ENCODE measurements at regions not wholly inside any gene's neighbourhood (a gene's known extent, or its start where the extent isn't known, plus 50 kb on each side); places are given as distances from the start of the nearest gene placed in this dataset.

DNA sequence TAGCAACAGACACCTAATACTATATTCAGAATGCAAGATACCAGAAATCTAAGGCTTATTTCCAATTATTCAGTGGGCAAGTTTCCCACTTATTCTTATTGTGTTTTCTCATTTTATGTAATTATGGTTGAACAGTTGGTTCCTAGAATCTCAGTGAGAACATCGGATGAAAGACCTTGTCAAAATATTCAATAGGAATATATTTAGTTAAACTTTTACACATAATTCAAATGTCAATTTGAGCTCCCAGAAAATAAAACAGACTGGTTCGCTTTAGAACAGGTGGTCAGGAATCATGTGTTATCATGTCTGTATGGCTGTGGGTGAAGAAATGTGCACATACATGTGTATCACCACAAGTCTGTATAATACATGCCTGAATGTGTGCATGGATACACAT, 447.8 kb downstream of the MED10 start:
- no peak for DNase-seq

DNA sequence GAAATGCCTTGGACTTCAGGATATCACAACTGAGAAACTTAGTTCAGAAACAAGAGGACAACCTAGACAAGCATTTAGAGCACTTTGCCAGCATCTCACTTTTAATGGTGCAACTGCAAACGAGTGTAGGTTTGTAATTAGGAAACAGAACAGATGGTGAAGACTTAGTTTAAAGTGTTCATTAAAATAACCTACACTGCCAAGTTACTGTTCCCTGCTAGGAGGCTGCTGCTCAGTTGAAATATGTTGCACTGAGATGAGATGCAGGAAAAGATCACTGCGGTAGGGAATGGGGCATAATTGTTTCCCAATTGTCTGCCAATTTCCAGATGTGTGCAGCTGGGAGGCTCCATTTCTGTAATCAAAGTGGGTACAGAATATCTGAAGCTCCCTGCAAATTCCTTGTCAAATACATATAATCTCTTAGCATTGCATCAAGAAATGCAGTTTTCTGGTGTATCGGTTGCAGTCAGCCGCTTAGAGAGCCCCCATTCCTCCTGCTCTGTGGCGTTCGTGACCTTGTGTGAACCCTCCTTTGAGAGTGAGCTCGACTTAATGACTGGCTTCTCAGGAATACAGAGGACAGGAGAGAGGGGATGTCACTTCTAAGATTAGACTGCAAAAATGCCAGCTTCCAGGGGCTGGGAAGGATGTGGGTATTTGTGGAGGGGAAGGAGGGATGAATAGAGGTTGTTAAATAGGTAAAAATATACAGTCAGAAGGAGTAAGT, 448.9 kb downstream of the MED10 start:
- DNase-seq = peak; percentile 20

DNA sequence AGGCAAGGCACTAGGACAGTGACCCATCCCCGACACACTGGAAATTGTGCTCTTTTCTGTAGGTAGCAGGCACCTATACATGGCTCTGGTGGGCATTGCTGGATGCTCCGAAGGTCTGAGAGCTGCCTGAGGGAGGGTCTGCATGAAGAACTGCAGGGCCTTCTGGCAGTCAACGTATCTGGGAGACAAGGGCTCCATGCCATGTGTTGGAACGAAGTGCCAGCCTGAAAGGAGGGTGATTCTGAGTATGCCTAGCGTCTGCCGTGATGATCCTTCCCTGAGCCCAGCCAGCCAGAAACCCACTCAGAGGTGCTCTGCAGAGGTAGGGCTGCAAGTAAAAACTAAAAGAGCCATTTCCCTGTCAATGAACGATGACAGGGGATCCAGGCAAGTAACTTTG, 453.2 kb downstream of the MED10 start:
- DNase-seq = no peak

DNA sequence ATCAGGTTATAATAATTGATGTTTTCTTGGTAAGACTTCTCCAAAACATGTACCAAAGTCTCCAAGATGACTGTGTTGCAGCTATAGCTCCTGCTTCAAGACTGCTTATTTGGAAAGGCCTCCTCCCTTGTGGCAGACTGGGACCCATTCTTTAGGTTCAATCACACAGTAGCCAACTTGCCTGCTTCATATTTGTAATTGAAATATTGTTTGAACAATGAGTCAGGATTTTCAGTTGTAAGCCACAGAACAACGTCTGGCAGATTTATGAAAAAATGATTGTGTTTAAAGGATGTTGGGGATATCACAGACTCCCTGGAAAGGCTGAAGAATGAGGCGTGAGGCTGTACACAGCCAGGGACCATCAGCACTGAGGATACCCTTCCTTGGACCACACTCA, 458.9 kb downstream of the MED10 start:
- DNase-seq = no peak

DNA sequence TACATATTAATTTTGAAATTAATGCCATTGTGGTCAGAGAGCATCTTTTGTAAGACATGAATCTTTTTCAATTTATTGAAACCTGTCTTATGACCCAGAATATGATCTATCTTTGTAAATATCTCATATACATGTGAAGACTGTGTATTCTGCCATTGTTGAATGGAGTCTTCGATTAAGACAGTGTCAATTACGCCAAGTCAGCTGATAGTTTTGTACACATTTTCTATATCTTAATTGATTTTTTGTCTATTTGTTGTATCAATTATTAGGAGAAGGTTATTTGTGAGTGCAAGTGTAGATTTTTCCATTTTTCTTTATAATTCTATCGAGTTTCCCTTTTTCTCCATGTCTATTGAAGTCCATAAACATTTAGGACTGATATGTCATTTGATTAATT, 471.6 kb downstream of the MED10 start:
- no peak for DNase-seq

DNA sequence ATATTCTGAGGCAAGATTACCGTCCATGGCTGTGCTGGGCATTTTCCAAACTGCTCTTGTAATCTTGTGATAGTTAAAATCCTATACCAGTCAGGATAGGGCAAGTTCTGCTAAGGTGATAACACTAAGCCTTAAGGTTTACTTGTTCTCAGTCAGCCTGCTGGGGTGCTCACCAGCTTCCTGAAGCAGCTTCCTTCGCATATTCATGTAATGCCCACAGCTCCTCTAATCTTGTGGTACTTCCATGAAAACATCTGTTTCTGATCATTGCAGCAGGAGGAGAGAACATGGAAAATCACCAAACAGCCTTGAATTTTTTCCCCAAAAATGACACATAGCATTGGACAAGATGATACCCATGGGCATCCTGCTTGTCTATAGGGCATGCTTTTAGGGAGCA, 473.2 kb downstream of the MED10 start:
- no peak for DNase-seq

DNA sequence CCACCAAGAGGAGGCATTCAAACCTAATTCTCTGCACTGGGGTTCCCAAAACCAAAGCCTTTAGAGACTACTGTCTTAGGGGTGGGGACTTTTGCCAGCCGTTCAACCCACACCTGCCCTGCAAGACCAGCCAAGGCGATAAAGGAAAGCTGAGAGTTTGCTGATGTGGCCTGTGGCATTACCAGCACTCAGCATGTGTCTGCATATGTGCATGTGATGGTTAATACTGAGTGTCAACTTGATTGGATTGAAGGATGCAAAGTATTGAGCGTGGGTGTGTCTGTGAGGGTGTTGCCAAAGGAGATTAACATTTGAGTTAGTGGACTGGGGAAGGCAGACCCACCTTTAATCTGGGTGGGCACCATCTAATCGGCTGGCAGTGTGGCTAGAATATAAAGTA, 474.2 kb downstream of the MED10 start:
- no peak for DNase-seq

DNA sequence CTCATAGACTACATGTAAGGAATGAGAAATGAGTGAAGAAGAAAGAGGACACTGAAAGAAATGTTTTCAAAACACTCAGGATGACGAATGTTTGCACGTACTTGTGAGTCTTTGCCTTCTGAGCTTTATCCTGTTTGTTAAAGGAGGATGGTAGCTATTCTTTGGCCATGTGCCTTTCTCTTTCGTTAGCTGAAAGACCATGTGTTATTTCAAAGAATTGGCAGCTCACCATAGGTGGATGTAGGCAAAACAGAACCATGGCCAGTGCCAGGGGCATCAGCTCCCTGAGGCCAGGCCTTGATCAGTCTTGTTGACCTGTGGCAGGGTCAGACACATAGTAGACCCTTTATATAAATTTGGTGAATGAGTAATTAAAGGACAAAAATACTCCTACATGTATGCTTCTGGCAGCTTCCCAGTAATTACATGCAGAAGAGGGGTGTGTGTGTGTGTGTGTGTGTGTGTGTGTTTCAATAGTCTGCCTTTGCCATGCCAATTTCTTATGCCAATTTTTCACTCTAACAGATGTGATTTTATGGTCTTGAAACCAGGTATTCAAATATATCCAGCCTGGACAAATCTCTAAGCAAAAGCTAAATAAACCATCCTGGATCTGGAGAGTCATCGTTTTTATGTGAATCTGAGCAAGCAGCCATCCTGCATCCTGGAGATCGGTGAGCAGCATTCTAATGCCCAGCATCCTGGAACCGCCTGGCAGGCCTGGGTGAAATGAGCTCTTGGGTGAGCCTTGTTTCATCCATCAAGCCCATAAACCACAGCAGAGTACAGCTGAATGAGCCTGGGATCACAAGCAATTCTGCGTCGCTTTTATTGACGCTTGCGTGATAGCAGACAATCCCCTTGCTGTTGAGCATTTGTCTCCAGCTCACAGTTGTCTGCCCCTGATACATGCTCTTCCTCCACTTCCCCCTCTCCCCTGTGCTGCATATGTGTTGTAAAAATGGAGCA, 475.4 kb downstream of the MED10 start:
- no peak for DNase-seq

DNA sequence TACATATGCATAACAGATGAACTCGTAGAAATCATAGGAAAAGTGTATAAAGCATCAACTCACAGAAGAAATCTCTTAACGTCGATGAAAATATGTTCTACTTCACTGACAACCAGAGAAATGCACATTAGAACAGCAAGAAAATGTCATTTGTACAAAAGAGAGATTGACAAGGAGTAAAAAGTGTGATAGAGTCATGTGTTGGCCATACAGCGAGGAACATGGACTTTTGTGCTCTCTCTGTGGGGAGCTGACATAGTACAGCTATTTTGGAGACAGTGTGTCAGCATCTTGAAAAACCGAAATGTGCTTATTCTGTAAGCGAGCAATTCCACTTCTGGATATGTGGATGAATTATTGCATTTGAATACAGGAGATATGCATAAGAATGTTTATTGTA, 477.9 kb downstream of the ICE1 start:
- no peak for DNase-seq

DNA sequence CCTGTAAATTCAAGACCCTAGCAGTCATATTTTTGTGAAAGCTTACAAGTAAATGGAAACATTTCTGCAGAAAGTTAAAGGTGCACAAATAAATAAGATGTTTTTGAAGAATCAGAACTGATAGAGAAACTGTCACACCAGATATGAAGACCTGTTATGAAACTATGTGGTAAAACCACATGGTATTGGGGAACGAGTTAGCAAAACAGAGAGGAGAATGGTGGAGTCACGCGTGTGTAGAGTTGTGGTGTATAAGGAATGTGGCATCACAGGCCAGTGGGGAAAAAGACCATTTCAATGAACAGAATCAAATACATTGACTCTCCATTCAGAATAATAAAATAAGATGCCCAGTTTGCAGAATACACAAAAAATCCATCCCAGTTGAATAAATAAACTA, 477.2 kb downstream of the ICE1 start:
- DNase-seq = no peak

DNA sequence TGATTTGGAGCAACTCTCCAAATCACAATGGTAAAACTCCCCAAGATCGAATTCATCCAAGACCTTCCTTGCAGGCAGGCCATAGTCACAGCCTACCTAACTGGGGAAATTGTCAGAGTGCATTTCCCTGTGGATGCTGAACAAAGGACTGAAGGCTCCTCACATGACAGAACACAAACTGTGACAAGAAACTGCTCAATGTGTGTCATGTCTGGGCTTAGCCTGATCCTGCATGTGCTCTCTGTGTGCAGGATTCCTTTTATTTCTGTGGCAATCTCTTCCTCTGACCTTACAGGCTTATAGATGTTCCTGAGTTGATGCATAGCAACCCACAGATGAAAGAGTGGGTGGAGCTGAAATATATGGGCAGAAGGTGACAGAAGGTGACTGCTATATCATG, 465.8 kb downstream of the ICE1 start:
- no peak for DNase-seq

DNA sequence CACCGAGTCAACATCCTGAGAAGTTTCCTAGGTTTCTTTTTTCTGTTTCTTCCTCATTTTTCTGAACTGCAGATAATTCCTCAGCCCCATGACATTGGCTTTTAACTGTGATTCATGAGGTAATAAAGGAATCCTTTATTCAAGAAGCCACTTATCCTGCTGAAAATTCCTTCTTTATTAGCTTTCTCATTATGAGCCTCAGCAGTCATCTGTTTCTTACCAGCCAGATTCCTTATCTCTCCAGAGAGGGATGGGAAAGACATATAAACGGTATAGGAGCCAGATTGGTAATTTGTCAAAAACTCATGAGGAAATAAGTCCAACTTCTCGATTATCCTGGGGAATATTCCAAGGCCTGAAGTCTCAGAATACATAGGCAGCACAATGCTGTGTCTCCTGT, 465.4 kb downstream of the ICE1 start:
- DNase-seq = no peak

DNA sequence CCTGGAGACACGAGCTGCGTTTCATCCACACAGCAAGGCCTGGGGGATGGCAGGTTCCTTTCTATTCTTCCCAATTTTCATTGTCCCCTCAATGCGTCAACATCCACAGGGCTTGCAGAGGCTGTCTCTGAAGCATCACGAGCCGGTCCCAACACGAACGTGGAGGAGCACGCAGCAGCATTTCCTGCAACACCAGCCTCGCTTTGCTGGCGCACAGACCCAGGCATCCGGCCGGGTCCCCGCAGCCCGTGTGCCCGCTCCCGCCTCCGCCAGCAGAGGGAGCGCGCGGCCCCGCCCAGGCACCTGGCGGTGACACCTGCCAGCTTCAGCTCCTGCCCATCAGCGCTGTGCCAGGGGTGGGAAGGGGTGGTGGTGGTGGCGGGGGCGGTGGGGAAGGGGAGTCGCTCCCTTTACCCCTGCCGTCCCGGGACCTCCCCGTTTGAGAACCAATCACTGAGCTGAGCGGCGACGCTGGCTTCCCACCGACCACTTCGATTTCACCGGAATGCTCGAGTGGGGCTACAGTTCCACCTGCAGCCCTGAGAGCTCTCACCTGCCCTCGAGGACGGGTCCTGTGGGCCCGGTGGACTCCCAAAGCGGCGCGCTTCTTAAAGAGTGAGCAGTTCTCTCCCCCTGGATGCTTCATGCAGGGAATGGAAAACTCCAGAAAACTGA, 464.5 kb downstream of the ICE1 start:
- DNase-seq = no peak

DNA sequence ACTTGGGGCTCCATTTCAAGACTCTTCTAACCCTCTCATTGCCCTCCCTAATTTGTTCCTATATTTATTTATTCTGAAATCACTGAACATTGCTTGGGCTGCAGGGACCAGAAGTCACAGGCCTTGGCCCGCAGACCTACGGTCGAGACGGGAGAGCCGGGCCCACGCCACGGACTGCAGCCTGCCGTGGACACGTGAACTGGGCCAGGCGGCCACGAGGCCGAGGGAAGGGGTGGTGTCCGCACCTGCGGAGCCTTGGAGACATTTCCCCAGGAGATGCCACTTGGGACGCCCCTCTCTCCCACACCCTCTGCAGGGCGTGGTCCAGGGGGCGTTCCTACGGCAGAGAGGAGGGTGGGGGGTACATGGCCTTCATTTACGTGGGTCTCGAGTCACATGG, 463.9 kb downstream of the ICE1 start:
- DNase-seq = no peak

DNA sequence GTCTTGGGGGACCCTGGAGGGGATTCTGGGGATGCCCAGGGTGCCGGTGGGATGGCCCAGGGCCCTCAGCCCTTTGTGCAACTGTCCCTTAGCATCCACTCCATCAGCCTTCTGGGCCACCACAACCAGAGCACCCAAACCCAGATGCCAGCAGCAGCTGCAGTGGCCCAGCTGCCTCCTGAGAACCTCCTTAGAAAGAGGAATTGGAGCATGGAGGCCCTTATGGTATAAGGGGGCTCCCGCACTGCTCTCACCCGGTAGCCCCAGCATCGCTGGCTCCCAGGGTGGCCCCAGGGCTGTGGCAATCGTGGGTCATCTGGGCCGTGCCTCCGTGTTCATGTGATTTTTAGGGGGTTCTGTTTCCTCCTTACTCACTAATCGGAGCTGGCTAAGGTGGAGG, 463.3 kb downstream of the ICE1 start:
- DNase-seq = no peak

DNA sequence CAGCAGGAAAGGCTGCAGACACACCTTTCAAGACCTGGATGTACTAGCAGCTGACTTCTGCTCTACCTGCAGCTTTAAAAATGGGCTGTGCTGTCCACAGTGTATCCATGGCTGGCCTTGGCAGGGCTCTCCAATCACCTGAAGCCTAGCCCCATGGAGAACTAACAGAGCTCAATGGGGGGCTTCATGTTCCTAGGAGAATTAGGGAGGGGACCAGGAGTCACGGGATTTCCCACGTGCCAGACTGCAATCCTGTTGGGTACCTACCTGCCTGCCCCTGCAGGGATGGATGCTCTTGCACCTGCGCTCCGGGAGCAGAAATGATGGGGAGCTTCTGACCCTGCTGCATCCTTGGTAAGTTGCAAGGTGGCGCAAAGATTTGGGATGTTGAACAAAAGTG, 462.1 kb downstream of the ICE1 start:
- no peak for DNase-seq

DNA sequence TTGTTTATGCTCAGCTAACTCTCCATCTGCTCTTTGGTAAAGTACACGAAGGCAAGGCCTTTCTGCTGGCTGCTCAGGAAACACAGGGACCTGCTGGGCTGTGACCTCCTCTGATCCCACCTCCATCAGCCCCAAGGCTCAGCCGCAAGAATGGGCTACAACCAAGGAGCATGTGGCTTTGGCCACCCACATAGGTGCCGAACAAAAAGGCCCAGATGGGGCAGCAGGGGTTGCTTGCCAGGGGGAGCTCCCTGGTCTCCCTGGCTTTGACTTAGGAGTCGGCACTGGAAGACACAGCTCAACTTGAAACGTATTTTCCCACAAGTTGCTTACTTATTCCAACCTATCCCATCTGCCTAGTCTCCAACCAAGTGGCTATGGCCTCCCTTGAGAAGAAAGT, 461.1 kb downstream of the ICE1 start:
- no peak for DNase-seq

DNA sequence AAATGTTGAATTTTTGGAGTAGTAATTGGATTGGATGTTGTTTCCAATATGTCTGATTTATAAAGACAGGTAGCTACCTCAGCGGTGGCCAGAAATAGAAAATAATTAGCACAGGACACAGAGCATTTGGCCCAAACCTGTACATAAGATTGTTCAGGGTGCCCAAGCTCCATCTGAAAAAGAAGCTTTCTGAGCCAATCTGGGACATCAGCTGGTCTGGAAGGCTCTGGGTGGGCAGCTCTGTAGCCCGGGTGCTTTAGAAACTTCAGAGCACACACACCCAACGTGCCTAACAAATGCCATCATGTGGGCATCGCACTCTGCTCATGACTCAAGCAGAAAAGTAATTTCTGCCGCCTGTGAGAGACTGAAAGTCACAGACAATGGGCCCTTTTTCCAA, 460.7 kb downstream of the ICE1 start:
- no peak for DNase-seq

DNA sequence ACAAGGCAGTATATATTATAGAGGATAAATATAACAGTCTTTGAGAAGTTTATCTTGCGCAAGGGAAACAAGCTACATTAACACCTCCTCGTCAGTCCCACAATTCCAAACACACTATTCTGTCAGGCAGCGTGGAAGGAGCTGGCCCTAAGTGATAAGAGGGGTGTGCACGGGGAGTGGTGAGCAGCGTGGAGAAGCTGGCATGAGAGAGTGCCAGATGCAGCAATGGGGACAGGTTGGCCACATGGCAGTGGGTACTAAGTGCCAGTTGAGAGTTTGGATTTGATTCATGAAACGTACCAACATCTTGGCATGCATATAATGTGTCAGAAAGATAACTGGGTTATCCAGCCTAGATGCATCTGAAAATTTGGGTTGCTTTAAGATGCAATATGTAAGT, 460.2 kb downstream of the ICE1 start:
- no peak for DNase-seq

DNA sequence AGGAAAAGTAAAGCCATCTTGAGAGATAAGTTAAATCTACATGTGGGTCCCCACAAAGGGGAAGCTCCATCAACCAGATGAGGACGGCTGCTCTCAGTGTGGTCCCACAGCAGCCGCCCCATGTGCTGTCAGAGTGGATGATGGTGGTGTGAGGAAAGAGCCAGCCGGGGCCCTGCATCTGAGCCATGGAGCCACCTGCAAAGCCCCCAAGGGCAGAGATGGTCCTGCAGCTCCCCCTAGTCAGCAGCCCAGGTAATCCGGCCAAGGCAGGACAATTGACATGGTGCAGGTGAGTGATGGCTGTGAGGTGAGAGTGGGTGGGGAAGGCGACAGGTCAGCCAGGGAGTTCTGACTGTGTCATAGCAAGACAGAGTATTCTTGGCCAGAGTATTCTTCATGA, 458.8 kb downstream of the ICE1 start:
- DNase-seq = no peak

DNA sequence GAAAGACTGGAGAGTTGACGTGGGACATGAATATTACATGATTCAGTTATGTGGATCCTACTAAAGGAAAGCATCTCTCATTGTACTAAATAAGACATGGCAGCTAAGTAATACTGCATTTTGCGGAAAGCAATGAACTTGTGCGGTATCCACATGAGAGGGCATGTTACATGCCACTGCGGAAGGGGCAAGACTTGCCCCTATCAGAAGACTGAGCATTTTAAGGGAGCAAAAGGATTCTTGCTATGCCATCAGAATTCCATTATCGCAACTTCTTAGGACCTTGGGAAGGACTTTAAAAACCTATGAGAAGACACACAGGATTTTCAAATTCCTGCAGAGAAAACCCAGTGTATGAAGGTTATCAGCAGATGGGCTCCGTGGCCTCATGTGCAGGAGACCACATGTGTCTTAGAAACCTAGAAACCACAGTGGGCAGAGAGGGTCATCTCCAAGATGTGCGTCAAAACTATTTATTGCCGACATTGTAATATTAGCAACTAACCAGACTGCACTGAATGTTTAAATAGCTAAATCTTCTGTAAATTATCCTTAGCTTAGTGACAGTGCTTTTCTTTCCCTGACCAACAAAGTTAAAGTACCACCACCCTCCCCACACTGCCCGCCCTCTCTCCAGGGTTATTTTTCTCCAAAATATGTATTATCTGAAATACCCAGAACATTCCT, 457.7 kb downstream of the ICE1 start:
- DNase-seq = no peak

DNA sequence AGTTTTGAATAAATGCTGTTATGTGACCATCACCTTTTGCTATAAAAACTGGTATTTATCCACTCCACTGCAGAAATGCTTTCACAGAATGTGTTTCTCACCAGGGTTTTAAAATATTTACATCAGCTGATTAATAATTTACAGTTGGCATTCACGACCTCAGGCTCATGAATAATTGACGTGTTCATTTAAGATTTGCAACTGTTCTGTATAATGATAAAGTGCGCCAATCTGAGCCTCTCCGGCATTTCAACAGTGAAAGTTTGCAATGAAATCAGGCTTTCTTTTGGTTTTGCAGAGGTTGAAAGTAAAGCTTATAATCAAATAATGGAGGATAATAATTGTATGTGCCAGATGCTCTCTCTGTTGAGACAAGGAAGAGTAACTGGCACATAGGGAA, 434.9 kb downstream of the ICE1 start:
- peak; percentile 80 for DNase-seq

DNA sequence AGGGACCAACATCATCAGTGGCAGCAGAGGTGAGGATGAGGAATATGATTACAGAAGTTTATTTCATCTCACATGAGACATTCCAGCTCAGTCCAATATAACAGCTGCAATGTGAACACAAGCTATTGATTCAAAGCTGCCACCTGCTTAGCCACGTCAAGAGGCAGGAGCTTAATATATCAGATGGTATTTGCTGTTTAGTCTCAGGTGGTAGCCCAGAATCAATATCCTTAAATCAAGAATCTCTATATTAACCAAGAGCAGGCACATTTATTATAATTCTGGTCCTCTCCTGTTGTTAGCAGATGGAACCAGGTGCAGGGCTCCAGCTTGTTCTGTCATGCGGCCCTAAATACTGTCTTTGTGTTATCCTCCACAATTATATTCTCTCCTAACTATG, 431.6 kb downstream of the ICE1 start:
- DNase-seq = peak; percentile 30
